Stimulated activated CD8-positive, alpha-beta memory T cell treated with anti-CD3 and anti-CD28 coated beads, Interleukin-2, amount 100 ng/mL, for 1 hour (primary cell): ENCODE measurements at regions not wholly inside any gene's neighbourhood (a gene's known extent, or its start where the extent isn't known, plus 50 kb on each side); places are given as distances from the start of the nearest gene placed in this dataset.
"Not testable (repeated sequence)": the region's sequence is repeated elsewhere in the genome, so short reads cannot be mapped to it uniquely, and the experiment has no call there.

Experiments used
- DNase-seq, 2 donors: peaks; one replicate each; pipeline ENCODE4 v3.0.0-alpha.2; 2020; ENCODE audit warnings: low read depth in 2 of 2

- no peak for DNase-seq
Observed at GRCh38 chr3:110677506-110677905, 394.1 kb upstream of the NECTIN3 start.

- no peak for DNase-seq
Observed at GRCh38 chr3:110679285-110679684, 392.3 kb upstream of the NECTIN3 start.

DNA sequence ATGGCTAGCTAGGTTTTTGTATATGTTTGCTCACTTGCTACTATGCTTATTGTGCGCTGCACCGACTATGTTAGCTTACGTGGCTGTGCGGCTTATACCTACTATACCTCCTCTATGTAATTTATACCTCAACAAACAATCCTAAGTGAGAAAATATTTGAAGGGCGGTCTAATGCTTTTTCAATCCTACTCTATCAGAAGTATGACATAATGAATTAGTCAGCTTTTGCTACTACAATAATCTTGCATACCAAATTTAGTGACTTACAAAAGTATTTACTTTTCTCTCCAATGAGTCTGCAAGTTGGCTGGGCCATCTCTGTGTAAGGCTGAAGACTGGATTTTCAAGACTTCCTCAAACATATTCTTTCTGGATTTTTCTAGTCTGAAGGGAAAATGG, 391.2 kb upstream of the NECTIN3 start:
- no peak for DNase-seq

DNA sequence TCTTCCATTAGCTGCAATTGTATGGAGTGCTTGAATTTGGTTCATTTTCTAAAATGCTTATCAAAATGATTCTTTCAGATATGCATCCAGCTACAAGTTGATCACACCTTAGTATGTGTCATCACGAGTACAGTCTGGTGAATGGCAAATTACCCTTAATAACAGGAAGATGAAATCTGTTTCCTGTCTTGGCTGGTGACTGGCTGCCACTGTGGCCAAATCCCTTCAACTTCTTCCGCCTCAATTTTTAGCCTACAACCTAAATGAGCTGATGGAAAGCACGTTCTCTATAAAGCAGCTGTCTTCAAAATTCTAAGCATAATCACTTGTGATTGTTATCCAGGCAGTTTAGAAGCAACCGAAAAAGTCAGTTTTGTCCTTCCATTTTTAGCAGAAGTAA, 387.1 kb upstream of the NECTIN3 start:
- DNase-seq, result no peak

- no peak for DNase-seq
Observed at GRCh38 chr3:110685630-110686029, 386.0 kb upstream of the NECTIN3 start.

DNA sequence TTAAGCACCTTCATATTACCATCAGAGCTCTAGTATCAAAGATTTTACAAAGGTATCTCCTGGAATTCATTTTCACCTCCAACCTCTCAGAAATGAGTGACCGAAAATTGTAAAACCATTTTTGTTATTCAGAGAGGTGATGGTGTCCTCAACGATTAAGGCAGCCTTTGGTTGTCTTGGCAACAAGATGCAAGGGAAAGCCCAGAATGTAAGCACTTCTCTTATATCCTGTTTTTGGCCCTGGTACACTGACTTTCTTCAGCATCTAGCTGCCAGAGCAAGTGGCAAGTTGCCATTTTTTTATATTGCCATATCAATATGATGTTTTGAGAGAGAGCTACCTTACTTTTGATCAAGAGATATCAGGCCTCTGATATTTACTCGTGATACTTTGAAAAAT, 384.9 kb upstream of the NECTIN3 start:
- DNase-seq, result no peak

- no peak for DNase-seq
Observed at GRCh38 chr3:110687138-110687537, 384.5 kb upstream of the NECTIN3 start.

- no peak for DNase-seq
Observed at GRCh38 chr3:110697961-110698360, 373.7 kb upstream of the NECTIN3 start.

GRCh38 chr3:110704332-110704731, 367.3 kb upstream of the NECTIN3 start:
- not testable (repeated sequence) for DNase-seq

GRCh38 chr3:110708156-110708555, 363.5 kb upstream of the NECTIN3 start:
- no peak for DNase-seq

DNA sequence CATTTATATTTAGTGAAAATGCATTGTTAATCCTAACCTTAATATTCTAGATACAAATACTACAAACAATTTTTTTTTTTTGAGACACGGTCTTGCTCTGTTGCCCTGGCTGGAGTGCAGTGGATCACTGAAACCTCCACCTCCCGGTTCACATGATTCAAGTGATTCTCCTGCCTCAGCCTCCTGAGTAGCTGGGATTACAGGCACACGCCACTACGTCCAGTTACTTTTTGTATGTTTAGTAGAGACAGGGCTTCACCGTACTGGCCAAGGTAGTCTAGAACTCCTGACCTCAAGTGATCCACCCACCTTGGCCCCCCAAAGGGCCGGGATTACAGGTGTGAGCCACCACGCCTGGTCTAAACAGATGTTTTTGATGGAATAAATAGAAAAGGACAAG, 361.5 kb upstream of the NECTIN3 start:
- no peak for DNase-seq

GRCh38 chr3:110710603-110711002, 361.0 kb upstream of the NECTIN3 start:
- DNase-seq, result no peak

GRCh38 chr3:110711130-110711832, 360.3 kb upstream of the NECTIN3 start:
- no peak for DNase-seq

GRCh38 chr3:110711851-110712516, 359.6 kb upstream of the NECTIN3 start:
- DNase-seq, result no peak

DNA sequence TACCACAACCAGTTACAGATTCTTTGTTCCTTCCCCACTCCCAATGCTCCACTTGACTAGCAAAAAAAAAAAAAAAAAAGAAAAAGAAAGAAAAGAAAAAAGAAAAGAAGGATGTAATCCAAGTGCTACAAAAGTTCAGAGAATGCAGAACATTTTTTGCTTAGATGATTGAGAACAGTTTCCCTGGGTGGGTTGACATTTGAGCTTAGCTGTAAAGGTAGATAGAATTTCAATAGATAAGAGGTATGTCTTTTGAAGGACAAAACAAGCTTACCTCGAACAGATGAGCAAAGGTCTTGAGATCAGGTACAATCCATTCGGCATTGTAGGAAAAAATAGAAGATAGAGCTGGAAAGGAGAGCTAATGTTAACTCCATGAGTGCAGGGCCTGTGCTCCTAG, 344.6 kb upstream of the NECTIN3 start:
- DNase-seq, result no peak

DNA sequence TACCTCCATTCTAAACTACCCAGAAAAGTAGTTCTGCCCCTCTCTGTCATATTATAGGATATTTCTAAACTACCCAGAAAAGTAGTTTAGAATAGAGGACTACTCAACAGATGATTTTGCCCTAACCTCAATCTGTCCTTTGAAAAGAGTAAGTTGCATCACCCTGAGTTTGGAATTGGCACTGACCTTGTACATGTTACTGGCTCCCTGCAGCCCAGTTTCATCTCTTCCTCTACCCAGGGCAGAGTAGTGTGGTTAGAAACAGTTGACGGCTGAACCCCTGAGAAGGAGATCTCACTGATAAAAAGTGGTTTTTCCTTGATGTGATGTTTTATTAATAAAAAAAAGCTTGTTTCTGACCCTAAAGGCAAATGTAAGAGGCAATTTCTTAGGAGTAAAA, 340.5 kb upstream of the NECTIN3 start:
- no peak for DNase-seq

GRCh38 chr3:110732420-110732819, 339.2 kb upstream of the NECTIN3 start:
- no peak for DNase-seq

- no peak for DNase-seq
Observed at GRCh38 chr3:110733045-110733444, 338.6 kb upstream of the NECTIN3 start.

GRCh38 chr3:110734524-110734923, 337.1 kb upstream of the NECTIN3 start:
- no peak for DNase-seq

GRCh38 chr3:110736332-110736731, 335.3 kb upstream of the NECTIN3 start:
- DNase-seq, result no peak

DNA sequence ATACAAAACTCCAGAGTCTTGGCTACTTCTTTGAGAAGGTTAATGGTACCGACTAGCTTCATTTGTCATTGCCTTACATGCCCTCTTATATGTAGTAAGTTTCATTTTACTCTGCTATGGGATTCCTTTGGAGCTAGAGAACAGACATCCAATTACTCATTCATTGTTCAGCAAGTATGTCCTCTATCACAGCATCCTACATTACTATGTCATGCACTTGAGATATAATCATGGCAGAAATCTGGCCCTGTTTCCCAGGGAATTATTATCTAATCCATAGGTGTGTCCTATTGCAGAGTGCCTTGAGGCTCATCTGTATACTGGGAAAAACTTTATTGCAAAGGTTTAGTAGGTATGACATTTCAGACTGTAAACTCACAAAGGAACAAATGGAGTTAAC, 333.1 kb upstream of the NECTIN3 start:
- DNase-seq, result no peak

GRCh38 chr3:110741891-110742290, 329.7 kb upstream of the NECTIN3 start:
- no peak for DNase-seq

GRCh38 chr3:110743202-110743601, 328.4 kb upstream of the NECTIN3 start:
- DNase-seq, result no peak

GRCh38 chr3:110743984-110744383, 327.6 kb upstream of the NECTIN3 start:
- DNase-seq, result no peak
